ENCODE measurements at regions not wholly inside any gene's neighbourhood (a gene's known extent, or its start where the extent isn't known, plus 50 kb on each side); places are given as distances from the start of the nearest gene placed in this dataset.

- Histone ChIP-seq H4K20me1 (ENCODE audit: insufficient read depth) (no peaks in the 10 kb centered on the region), H3K4me3 (ENCODE audit: low read depth in 2 of 2, low read length in 1 of 2) (no peak overlapping the region), H3K4me1 (ENCODE audit: control insufficient read depth in 1 of 2, insufficient read depth in 2 of 2, low read depth in 1 of 2, low read length in 1 of 2) (peaks cover 0 to 8% of the 10 kb centered on the region in 2 experiments; a peak in 2 of 4 replicates), H3K9me2 (no peaks in the 10 kb centered on the region), H3K79me2 (ENCODE audit: insufficient read depth) (no peaks in the 10 kb centered on the region), H3F3A (replicated peaks; ENCODE audit: insufficient read depth) (peaks cover 10% of the 10 kb centered on the region), H3K27ac (ENCODE audit: low read depth in 2 of 2, low read length in 1 of 2) (no peak overlapping the region), H2AFZ (ENCODE audit: low read depth) (no peak overlapping the region), H3K4me2 (no peak overlapping the region), H3K9me3 (no peaks in the 10 kb centered on the region), H3K9ac (no peak overlapping the region), H3K27me3 (ENCODE audit: insufficient read depth) (no peaks in the 10 kb centered on the region), H3K36me3 (replicated peaks in 1 of 2; ENCODE audit: control insufficient read depth in 1 of 2, insufficient read depth in 2 of 2, low read length in 1 of 2) (peaks cover 0 to 2% of the 10 kb centered on the region in 2 experiments)
- WGBS (ENCODE audit: low lambda C conversion rate): 79% methylated on average over 5 of the region's 5 CpGs
- POLR2A ChIA-PET: no interaction called here
- no peak for DNase-seq
- no peak for TF ChIP-seq RFX5 (IDR thresholded peaks at IDR 0.05; ENCODE audit: low read length)
- no peak for TF ChIP-seq MAX (IDR thresholded peaks at IDR 0.05; ENCODE audit: low read depth)
- no peak; the same call in 1 of the 2 replicates for TF ChIP-seq FOSL2 (IDR thresholded peaks at IDR 0.05; ENCODE audit: borderline replicate concordance, low read depth)
- TF ChIP-seq, protein P1, sequence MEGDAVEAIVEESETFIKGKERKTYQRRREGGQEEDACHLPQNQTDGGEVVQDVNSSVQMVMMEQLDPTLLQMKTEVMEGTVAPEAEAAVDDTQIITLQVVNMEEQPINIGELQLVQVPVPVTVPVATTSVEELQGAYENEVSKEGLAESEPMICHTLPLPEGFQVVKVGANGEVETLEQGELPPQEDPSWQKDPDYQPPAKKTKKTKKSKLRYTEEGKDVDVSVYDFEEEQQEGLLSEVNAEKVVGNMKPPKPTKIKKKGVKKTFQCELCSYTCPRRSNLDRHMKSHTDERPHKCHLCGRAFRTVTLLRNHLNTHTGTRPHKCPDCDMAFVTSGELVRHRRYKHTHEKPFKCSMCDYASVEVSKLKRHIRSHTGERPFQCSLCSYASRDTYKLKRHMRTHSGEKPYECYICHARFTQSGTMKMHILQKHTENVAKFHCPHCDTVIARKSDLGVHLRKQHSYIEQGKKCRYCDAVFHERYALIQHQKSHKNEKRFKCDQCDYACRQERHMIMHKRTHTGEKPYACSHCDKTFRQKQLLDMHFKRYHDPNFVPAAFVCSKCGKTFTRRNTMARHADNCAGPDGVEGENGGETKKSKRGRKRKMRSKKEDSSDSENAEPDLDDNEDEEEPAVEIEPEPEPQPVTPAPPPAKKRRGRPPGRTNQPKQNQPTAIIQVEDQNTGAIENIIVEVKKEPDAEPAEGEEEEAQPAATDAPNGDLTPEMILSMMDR (IDR thresholded peaks at IDR 0.05): no peak
- CTCF ChIA-PET: no interaction called here
Measured at GRCh38 chr7:40915071-40915470, 780.3 kb downstream of the SUGCT start.

Measured in SK-N-SH (cell line).